ENCODE measurements at regions not wholly inside any gene's neighbourhood (a gene's known extent, or its start where the extent isn't known, plus 50 kb on each side); places are given as distances from the start of the nearest gene placed in this dataset.
A peak's percentile ranks its signal among the peaks of the same experiment; 100 is the strongest.

GRCh38 chr10:30793093-30793492 is 163.5 kb upstream of the LYZL2 start:
- no peak overlapping the region for H3K4me3 ChIP-seq
- no peaks in the 10 kb centered on the region for H3K36me3 ChIP-seq (replicated peaks; ENCODE audit: insufficient read depth, low read depth)
- no peaks in the 10 kb centered on the region for H3K4me1 ChIP-seq (ENCODE audit: insufficient read depth)
- no peak overlapping the region for H2AFZ ChIP-seq
- no peak overlapping the region for H3K27ac ChIP-seq
- no peaks in the 10 kb centered on the region for H3K9me3 ChIP-seq (ENCODE audit: low read depth)
- no peaks in the 10 kb centered on the region for H3K27me3 ChIP-seq
- H3K79me2 ChIP-seq, result no peaks in the 10 kb centered on the region
- 93% methylated on average over 3 of the region's 3 CpGs for WGBS (ENCODE audit: low lambda C conversion rate, missing lambda C conversion rate)
- H3K4me2 ChIP-seq, result no peak overlapping the region
- H4K20me1 ChIP-seq (ENCODE audit: insufficient read depth, poor library complexity, severe bottlenecking), result no peaks in the 10 kb centered on the region
- H3K9me2 ChIP-seq (replicated peaks; ENCODE audit: insufficient read depth), result no peaks in the 10 kb centered on the region
- no peak for DNase-seq (ENCODE audit: low spot score)
- TF ChIP-seq EZH2 (IDR thresholded peaks at IDR 0.05; ENCODE audit: borderline replicate concordance) (no peak), EZH2phosphoT487 (IDR thresholded peaks at IDR 0.05; ENCODE audit: low read depth, severe bottlenecking, unreplicated experiment) (no peak), CTCF (IDR thresholded peaks at IDR 0.05; ENCODE audit: poor library complexity) (no peak)

GRCh38 chr10:30792025-30792424 is 162.5 kb upstream of the LYZL2 start:
- Histone ChIP-seq H3K27me3 (no peaks in the 10 kb centered on the region), H3K79me2 (no peaks in the 10 kb centered on the region), H2AFZ (no peak overlapping the region), H3K36me3 (replicated peaks; ENCODE audit: insufficient read depth, low read depth) (no peaks in the 10 kb centered on the region), H3K27ac (no peak overlapping the region), H3K4me2 (no peak overlapping the region), H4K20me1 (ENCODE audit: insufficient read depth, poor library complexity, severe bottlenecking) (no peaks in the 10 kb centered on the region), H3K9me2 (replicated peaks; ENCODE audit: insufficient read depth) (no peaks in the 10 kb centered on the region), H3K4me3 (no peak overlapping the region), H3K4me1 (ENCODE audit: insufficient read depth) (no peaks in the 10 kb centered on the region), H3K9me3 (ENCODE audit: low read depth) (no peaks in the 10 kb centered on the region)
- WGBS (ENCODE audit: low lambda C conversion rate, missing lambda C conversion rate), result 98% methylated on average over 2 of the region's 2 CpGs
- no peak for TF ChIP-seq EZH2 (IDR thresholded peaks at IDR 0.05; ENCODE audit: borderline replicate concordance)
- no peak for TF ChIP-seq CTCF (IDR thresholded peaks at IDR 0.05; ENCODE audit: poor library complexity)
- no peak for TF ChIP-seq EZH2phosphoT487 (IDR thresholded peaks at IDR 0.05; ENCODE audit: low read depth, severe bottlenecking, unreplicated experiment)
- no peak for DNase-seq (ENCODE audit: low spot score)

- no peaks in the 10 kb centered on the region for H4K20me1 ChIP-seq (ENCODE audit: insufficient read depth, poor library complexity, severe bottlenecking)
- no peak overlapping the region for H3K4me2 ChIP-seq
- no peaks in the 10 kb centered on the region for H3K9me2 ChIP-seq (replicated peaks; ENCODE audit: insufficient read depth)
- DNase-seq (ENCODE audit: low spot score), result no peak
- no peaks in the 10 kb centered on the region for H3K79me2 ChIP-seq
- 49% methylated on average over 5 of the region's 5 CpGs for WGBS (ENCODE audit: low lambda C conversion rate, missing lambda C conversion rate)
- no peaks in the 10 kb centered on the region for H3K9me3 ChIP-seq (ENCODE audit: low read depth)
- no peaks in the 10 kb centered on the region for H3K36me3 ChIP-seq (replicated peaks; ENCODE audit: insufficient read depth, low read depth)
- TF ChIP-seq EZH2 (IDR thresholded peaks at IDR 0.05; ENCODE audit: borderline replicate concordance) (no peak), EZH2phosphoT487 (IDR thresholded peaks at IDR 0.05; ENCODE audit: low read depth, severe bottlenecking, unreplicated experiment) (peak; percentile 96), CTCF (IDR thresholded peaks at IDR 0.05; ENCODE audit: poor library complexity) (no peak)
- H2AFZ ChIP-seq, result no peak overlapping the region
- no peaks in the 10 kb centered on the region for H3K27me3 ChIP-seq
- no peak overlapping the region for H3K27ac ChIP-seq
- no peaks in the 10 kb centered on the region for H3K4me1 ChIP-seq (ENCODE audit: insufficient read depth)
- H3K4me3 ChIP-seq, result no peak overlapping the region
Measured at GRCh38 chr10:30791197-30791611, 161.7 kb upstream of the LYZL2 start.

GRCh38 chr10:30789806-30790205 is 160.3 kb upstream of the LYZL2 start:
- WGBS (ENCODE audit: low lambda C conversion rate, missing lambda C conversion rate), result 98% methylated on average over 10 of the region's 10 CpGs

More at GRCh38 chr10:30789806-30790205, 160.3 kb upstream of the LYZL2 start:
- Histone ChIP-seq H3K4me2 (no peak overlapping the region), H3K36me3 (replicated peaks; ENCODE audit: insufficient read depth, low read depth) (no peaks in the 10 kb centered on the region), H4K20me1 (ENCODE audit: insufficient read depth, poor library complexity, severe bottlenecking) (no peaks in the 10 kb centered on the region), H3K27ac (no peak overlapping the region), H3K4me3 (no peak overlapping the region), H3K79me2 (no peaks in the 10 kb centered on the region), H3K9me2 (replicated peaks; ENCODE audit: insufficient read depth) (no peaks in the 10 kb centered on the region), H3K27me3 (no peaks in the 10 kb centered on the region), H3K4me1 (ENCODE audit: insufficient read depth) (no peaks in the 10 kb centered on the region), H2AFZ (no peak overlapping the region), H3K9me3 (ENCODE audit: low read depth) (no peaks in the 10 kb centered on the region)
- TF ChIP-seq EZH2phosphoT487 (IDR thresholded peaks at IDR 0.05; ENCODE audit: low read depth, severe bottlenecking, unreplicated experiment) (no peak), EZH2 (IDR thresholded peaks at IDR 0.05; ENCODE audit: borderline replicate concordance) (no peak), CTCF (IDR thresholded peaks at IDR 0.05; ENCODE audit: poor library complexity) (no peak)
- DNase-seq (ENCODE audit: low spot score), result no peak

All from hepatocyte (in vitro differentiated cells).